NCI-H146 (cell line): ENCODE measurements at regions not wholly inside any gene's neighbourhood (a gene's known extent, or its start where the extent isn't known, plus 50 kb on each side); places are given as distances from the start of the nearest gene placed in this dataset.

Experiments used
- DNase-seq: peaks from one replicate; lab custom pipeline; 2025; lab: John Stamatoyannopoulos, UW

- DNase-seq: peak; percentile 97
These were observed 138.0 kb upstream of the EFNA5 start for GRCh38 chr5:107808671-107809137.

DNA sequence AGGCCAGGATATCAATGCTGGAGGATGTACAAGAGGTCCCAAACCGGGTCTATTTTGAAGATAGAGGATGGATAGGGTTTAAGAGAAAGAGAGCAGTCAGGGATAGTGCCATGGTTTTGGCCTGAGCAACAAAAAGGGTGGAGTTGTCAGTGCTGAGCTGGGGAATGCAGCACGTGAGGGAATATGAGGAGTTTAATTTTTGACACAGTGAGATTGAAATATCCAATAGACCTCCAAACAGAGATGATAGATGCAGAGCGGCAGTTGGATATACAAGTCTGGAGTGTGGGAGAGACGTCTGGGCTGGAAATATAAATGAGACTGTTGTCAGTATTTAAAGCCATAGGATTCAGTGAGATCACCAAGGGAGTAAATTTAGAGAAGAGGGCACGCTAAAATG is 136.7 kb upstream of the EFNA5 start:
- DNase-seq: no peak

- DNase-seq: no peak
These were observed 136.0 kb upstream of the EFNA5 start for GRCh38 chr5:107806705-107807104.

GRCh38 chr5:107806271-107806670 is 135.5 kb upstream of the EFNA5 start:
- DNase-seq: no peak

DNA sequence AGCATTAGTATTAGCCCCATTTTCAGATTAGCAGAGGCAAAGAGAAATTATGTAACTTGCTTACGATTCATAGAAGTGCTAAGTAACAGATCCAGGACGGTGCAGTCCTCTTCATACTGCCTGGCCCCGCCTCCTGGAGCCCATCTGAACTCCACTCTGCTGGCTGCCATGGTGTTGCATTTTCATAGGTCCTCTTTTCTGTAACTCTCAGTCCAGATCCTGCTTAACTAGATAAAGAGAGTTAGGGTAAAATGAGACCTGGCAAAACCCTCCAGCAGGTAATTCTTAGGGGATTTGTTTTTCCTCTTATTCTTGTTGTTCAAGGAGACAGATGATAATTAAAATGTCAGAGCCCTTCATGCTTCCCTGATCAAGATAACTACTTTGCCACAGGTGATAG is 135.1 kb upstream of the EFNA5 start:
- peak; percentile 78 for DNase-seq

- DNase-seq: peak; percentile 41
These were observed 134.4 kb upstream of the EFNA5 start for GRCh38 chr5:107805166-107805565.

GRCh38 chr5:107803728-107804127 is 133.0 kb upstream of the EFNA5 start:
- DNase-seq: no peak

DNA sequence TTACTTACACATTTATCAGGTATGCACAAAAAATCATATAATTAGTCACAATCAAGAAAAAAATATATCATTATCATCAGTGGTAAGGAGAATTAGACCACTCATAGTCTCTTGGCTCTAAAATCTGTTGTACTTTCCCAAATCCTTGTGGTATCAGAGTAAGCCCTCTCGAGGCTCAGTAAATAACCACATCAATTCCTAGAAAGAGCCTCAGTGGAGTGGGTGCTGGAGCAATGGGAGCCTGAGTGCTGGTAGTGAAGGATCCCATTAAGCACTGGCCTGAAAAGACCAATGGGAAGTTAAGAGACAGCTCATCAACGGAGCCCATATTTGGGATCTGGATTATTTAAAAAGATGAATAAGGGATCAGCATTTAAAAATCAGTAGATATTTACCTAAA is 130.3 kb upstream of the EFNA5 start:
- DNase-seq: no peak

- peak; percentile 82 for DNase-seq
These were observed 128.6 kb upstream of the EFNA5 start for GRCh38 chr5:107799306-107799705.

GRCh38 chr5:107796797-107797196 is 126.1 kb upstream of the EFNA5 start:
- no peak for DNase-seq

DNA sequence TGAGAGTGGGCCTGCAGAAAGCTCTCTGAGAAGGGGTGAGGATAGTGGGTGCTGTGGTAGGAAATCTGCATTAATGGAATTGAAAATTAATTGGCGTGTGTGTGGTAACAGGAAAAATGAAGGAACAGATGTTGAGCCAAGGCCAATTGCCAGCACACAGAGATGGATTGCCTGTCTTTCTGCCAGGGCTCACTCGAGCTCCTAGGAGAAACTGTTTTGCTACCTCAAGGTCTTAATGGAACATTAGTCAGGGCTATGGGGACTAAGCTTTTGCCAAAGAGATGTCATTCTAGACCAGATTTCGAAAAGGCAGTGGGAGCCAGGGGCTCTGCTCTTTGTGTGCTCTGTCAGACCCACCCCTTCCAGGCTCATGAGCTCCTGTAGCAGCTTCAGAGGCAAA is 124.0 kb upstream of the EFNA5 start:
- no peak for DNase-seq

DNA sequence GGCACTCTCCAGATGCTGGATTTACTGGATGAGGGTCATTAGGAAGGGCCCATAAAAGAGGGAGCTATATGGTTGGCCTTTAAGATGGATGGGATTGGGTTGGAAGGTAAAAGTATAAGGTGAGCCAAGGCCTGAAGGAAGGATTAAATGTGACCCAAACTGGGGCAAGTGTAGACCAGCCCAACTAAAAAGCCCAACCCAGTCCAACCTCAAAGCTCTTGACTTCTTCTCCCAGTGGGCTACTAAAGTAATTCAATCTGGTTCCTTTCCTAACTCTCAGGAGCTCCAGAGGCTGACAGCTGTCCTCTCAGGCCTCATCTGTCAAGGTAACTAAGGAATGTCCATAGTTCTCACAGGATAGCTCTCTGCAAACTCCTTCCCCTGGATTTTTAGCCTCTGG is 122.2 kb upstream of the EFNA5 start:
- DNase-seq: no peak

DNA sequence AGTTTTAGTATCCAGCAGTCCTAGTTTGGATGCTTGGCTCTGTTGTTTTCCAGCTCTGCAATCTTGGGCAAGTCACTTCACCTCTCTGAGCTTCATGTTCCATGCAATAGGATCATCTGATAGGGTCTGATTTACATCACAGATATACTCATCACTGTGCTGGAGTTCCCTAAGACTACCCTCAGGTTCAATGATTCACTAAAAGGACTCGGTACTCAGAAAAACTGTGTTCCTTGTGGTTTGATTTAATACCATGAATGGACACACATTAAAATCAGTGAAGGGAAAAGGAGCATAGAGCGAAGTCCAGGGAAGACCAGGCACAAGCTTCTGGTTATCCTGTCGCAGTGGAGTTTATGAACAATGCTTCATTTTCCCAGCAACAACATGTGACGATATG is 119.9 kb upstream of the EFNA5 start:
- DNase-seq: no peak

DNA sequence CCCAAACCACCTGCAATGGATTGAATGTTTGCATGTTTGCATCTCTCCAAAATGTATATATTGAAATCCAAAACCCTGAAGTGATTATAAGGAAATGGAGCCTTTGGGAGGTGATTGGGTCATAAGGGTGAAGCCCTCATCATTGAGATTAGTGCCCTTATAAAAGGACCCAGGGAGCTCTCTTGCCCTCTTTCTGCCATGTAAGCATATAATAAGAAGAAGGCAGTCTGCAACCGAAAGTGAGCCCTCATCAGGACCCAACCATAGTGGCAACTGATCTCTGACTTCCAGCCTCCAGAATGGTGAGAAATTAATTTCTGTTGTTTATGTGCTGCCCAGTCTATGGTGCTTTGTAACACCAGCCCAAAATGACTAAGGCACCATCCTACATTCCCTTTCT is 115.7 kb upstream of the EFNA5 start:
- DNase-seq: no peak

GRCh38 chr5:107783551-107783950 is 112.8 kb upstream of the EFNA5 start:
- no peak for DNase-seq

- DNase-seq: no peak
These were observed 111.9 kb upstream of the EFNA5 start for GRCh38 chr5:107782561-107783169.

GRCh38 chr5:107781451-107781850 is 110.7 kb upstream of the EFNA5 start:
- no peak for DNase-seq

DNA sequence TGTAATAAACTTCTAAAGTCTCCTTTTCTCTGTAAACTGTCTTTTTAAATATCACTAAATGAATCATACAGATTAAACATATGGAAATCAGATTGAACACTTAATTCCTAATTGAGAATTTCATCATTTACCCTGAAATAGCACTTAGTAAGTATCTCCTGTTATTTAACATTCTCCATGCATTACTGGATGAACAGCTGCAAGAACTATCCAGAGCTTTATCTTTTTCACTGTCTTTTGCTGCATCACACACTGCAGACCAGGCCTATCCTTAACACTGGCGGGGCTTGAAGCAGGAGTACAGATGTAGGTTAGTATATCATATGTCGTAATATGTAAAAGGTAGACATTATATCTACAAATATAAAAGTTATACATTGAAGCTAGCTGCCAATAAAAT is 108.7 kb upstream of the EFNA5 start:
- DNase-seq: no peak

DNA sequence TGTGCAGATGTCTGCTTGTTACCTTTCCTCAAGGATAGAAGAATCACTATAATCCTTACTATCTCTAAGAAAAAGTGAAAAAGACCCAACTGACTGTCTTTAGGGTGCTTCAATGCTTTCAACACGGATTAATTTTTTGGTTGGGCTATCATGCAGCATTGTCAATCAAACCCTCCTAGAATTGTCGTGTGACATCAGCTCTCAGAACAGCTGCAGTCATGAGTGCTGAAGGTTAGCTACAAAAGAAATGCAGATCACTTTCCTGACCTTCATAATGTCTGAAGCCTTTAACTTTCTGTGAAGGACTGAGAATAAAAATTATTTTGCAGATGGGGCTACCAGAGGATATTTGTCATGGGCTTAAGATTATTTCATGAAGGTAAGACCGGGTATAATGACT is 107.9 kb upstream of the EFNA5 start:
- no peak for DNase-seq

- peak; percentile 76 for DNase-seq
These were observed 106.4 kb upstream of the EFNA5 start for GRCh38 chr5:107776922-107777740.

GRCh38 chr5:107776506-107776905 is 105.8 kb upstream of the EFNA5 start:
- DNase-seq: no peak

- no peak for DNase-seq
These were observed 103.6 kb upstream of the EFNA5 start for GRCh38 chr5:107774316-107774715.

- no peak for DNase-seq
These were observed 102.7 kb upstream of the EFNA5 start for GRCh38 chr5:107773479-107773878.
